NOMO-1 treated with DMSO at 0.1 percent for 48 hours (cell line): ENCODE measurements at regions not wholly inside any gene's neighbourhood (a gene's known extent, or its start where the extent isn't known, plus 50 kb on each side); places are given as distances from the start of the nearest gene placed in this dataset.

Experiments
- DNase-seq: peaks from one replicate; lab custom pipeline; 2025; ENCODE audit not compliant: unreplicated experiment; lab: John Stamatoyannopoulos, UW

GRCh38 chr10:83248106-83248631, 891.1 kb upstream of the GHITM start:
- DNase-seq = no peak

GRCh38 chr10:83250396-83250795, 888.9 kb upstream of the GHITM start:
- DNase-seq = no peak

GRCh38 chr10:83252169-83252568, 887.1 kb upstream of the GHITM start:
- DNase-seq = no peak

- no peak for DNase-seq
Measured at GRCh38 chr10:83252596-83252995, 886.7 kb upstream of the GHITM start.

GRCh38 chr10:83253011-83253671, 886.2 kb upstream of the GHITM start:
- DNase-seq = no peak

GRCh38 chr10:83254698-83255097, 884.6 kb upstream of the GHITM start:
- DNase-seq = no peak

GRCh38 chr10:83262434-83262833, 876.9 kb upstream of the GHITM start:
- DNase-seq = no peak

- DNase-seq = no peak
Measured at GRCh38 chr10:83272666-83273434, 866.5 kb upstream of the GHITM start.

GRCh38 chr10:83274088-83274487, 865.2 kb upstream of the GHITM start:
- DNase-seq = no peak

GRCh38 chr10:83276971-83277370, 862.3 kb upstream of the GHITM start:
- no peak for DNase-seq

GRCh38 chr10:83283151-83283550, 856.2 kb upstream of the GHITM start:
- no peak for DNase-seq

- no peak for DNase-seq
Measured at GRCh38 chr10:83287374-83287773, 851.9 kb upstream of the GHITM start.

- DNase-seq = no peak
Measured at GRCh38 chr10:83289373-83289772, 849.9 kb upstream of the GHITM start.

GRCh38 chr10:83289948-83290347, 849.4 kb upstream of the GHITM start:
- no peak for DNase-seq

- no peak for DNase-seq
Measured at GRCh38 chr10:83301732-83302131, 837.6 kb upstream of the GHITM start.

- DNase-seq = no peak
Measured at GRCh38 chr10:83302623-83303022, 836.7 kb upstream of the GHITM start.

- DNase-seq = no peak
Measured at GRCh38 chr10:83310688-83311087, 828.6 kb upstream of the GHITM start.

- no peak for DNase-seq
Measured at GRCh38 chr10:83312570-83312969, 826.7 kb upstream of the GHITM start.

GRCh38 chr10:83332690-83333089, 806.6 kb upstream of the GHITM start:
- DNase-seq = no peak

- DNase-seq = no peak
Measured at GRCh38 chr10:83333566-83333965, 805.7 kb upstream of the GHITM start.

- no peak for DNase-seq
Measured at GRCh38 chr10:83343676-83344075, 795.6 kb upstream of the GHITM start.

- DNase-seq = no peak
Measured at GRCh38 chr10:83346266-83346910, 792.9 kb upstream of the GHITM start.
